ENCODE measurements at regions not wholly inside any gene's neighbourhood (a gene's known extent, or its start where the extent isn't known, plus 50 kb on each side); places are given as distances from the start of the nearest gene placed in this dataset.

GRCh38 chr15:70301396-70301795 is 203.7 kb upstream of the TLE3 start:
- H3K27me3 ChIP-seq (ENCODE audit: low read depth): no peaks in the 10 kb centered on the region
- no peak for TF ChIP-seq CTCF (IDR thresholded peaks at IDR 0.05)
- no peak for DNase-seq
- H3K9me3 ChIP-seq: peaks cover 6% of the 10 kb centered on the region
- ATAC-seq: no peak
- peaks cover 13% of the 10 kb centered on the region for H3K4me1 ChIP-seq
- intact Hi-C loops (cut with DNase I): no loop called here
- H3K27ac ChIP-seq: no peak overlapping the region
- no peak overlapping the region for H3K4me3 ChIP-seq
- H3K36me3 ChIP-seq: no peaks in the 10 kb centered on the region

- intact Hi-C loops (cut with DNase I): no loop called here
- Histone ChIP-seq H3K9me3 (peaks cover 5% of the 10 kb centered on the region), H3K4me3 (no peak overlapping the region), H3K36me3 (no peaks in the 10 kb centered on the region), H3K4me1 (peaks cover 13% of the 10 kb centered on the region), H3K27me3 (ENCODE audit: low read depth) (no peaks in the 10 kb centered on the region), H3K27ac (no peak overlapping the region)
- TF ChIP-seq CTCF (IDR thresholded peaks at IDR 0.05): no peak
- peak; percentile 83 to 92 for ATAC-seq
- no peak for DNase-seq
Measured at GRCh38 chr15:70299931-70300869, 202.5 kb upstream of the TLE3 start.

GRCh38 chr15:70297465-70298058 is 199.8 kb upstream of the TLE3 start:
- intact Hi-C loops (cut with DNase I): no loop called here

GRCh38 chr15:70294731-70295305 is 197.1 kb upstream of the TLE3 start:
- H3K36me3 ChIP-seq: no peaks in the 10 kb centered on the region
- DNase-seq: no peak
- no peak for ATAC-seq
- H3K27ac ChIP-seq: no peak overlapping the region
- intact Hi-C loops (cut with DNase I): no loop called here
- TF ChIP-seq CTCF (IDR thresholded peaks at IDR 0.05): no peak
- no peaks in the 10 kb centered on the region for H3K27me3 ChIP-seq (ENCODE audit: low read depth)
- H3K4me1 ChIP-seq: peaks cover 8% of the 10 kb centered on the region
- H3K4me3 ChIP-seq: no peak overlapping the region
- no peaks in the 10 kb centered on the region for H3K9me3 ChIP-seq

More at GRCh38 chr15:70297465-70298058, 199.8 kb upstream of the TLE3 start:
- Histone ChIP-seq H3K27ac (no peak overlapping the region), H3K9me3 (no peaks in the 10 kb centered on the region), H3K4me3 (no peak overlapping the region), H3K4me1 (peaks cover 13% of the 10 kb centered on the region), H3K27me3 (ENCODE audit: low read depth) (no peaks in the 10 kb centered on the region), H3K36me3 (no peaks in the 10 kb centered on the region)
- no peak for ATAC-seq
- DNase-seq: no peak
- no peak for TF ChIP-seq CTCF (IDR thresholded peaks at IDR 0.05)

GRCh38 chr15:70293591-70294470 is 196.1 kb upstream of the TLE3 start:
- no peaks in the 10 kb centered on the region for H3K27me3 ChIP-seq (ENCODE audit: low read depth)
- no peaks in the 10 kb centered on the region for H3K36me3 ChIP-seq
- H3K4me3 ChIP-seq: no peak overlapping the region
- H3K27ac ChIP-seq: no peak overlapping the region
- intact Hi-C loops (cut with DNase I): no loop called here
- no peak for TF ChIP-seq CTCF (IDR thresholded peaks at IDR 0.05)
- H3K9me3 ChIP-seq: no peaks in the 10 kb centered on the region
- no peak for ATAC-seq
- H3K4me1 ChIP-seq: peaks cover 16% of the 10 kb centered on the region
- no peak for DNase-seq

Data from lower lobe of right lung (tissue), 2 donors.